MCF 10A (cell line): ENCODE measurements at regions not wholly inside any gene's neighbourhood (a gene's known extent, or its start where the extent isn't known, plus 50 kb on each side); places are given as distances from the start of the nearest gene placed in this dataset.

ENCODE experiments used
- BruUV-seq: library from RNA; stranded (reverse); fragments of 400-500 nt; replicated peaks from 2 replicates; lab custom pipeline; 2021; lab: Mats Ljungman, UMichigan
- CTCF ChIA-PET: fragments of 300-600 bp; sonication (Branson Sonifier 250); formaldehyde crosslinking; extraction: SDS; loops from one replicate; lab custom pipeline; 2021; ENCODE audit warnings: antibody characterized with exemption, inconsistent platforms; lab: Yijun Ruan, JAX
- POLR2A ChIA-PET: fragments of 300-600, 350-650 bp; sonication (Branson Sonifier 250); formaldehyde crosslinking; extraction: SDS; loops from one replicate; lab custom pipeline; 2020; ENCODE audit warnings: antibody characterized with exemption, inconsistent platforms; lab: Yijun Ruan, JAX
- DNase-seq: peaks from one replicate; pipeline ENCODE4 v3.0.0-alpha.2; 2018; ENCODE audit not compliant: unreplicated experiment
- H3K27ac Mint-ChIP-seq: one replicate; pipeline ENCODE4 v1.8.0; 2022; ENCODE audit warnings: mild to moderate bottlenecking, low read depth, mixed read lengths; ENCODE audit not compliant: unreplicated experiment
- H3K27me3 Mint-ChIP-seq: one replicate; pipeline ENCODE4 v1.8.0; 2022; ENCODE audit warnings: mixed read lengths; ENCODE audit not compliant: insufficient read depth, unreplicated experiment
- H3K36me3 Mint-ChIP-seq: one replicate; pipeline ENCODE4 v1.8.0; 2022; ENCODE audit warnings: mild to moderate bottlenecking, moderate library complexity, mixed read lengths; ENCODE audit not compliant: insufficient read depth, unreplicated experiment
- H3K4me1 Mint-ChIP-seq: one replicate; pipeline ENCODE4 v1.8.0; 2022; ENCODE audit warnings: mixed read lengths; ENCODE audit not compliant: insufficient read depth, unreplicated experiment
- H3K4me3 Mint-ChIP-seq: one replicate; pipeline ENCODE4 v1.8.0; 2022; ENCODE audit warnings: mild to moderate bottlenecking, moderate library complexity, mixed read lengths; ENCODE audit not compliant: unreplicated experiment
- H3K9me3 Mint-ChIP-seq: one replicate; pipeline ENCODE4 v1.8.0; 2022; ENCODE audit warnings: mixed read lengths; ENCODE audit not compliant: unreplicated experiment
- intact Hi-C: fragments of 100-400 bp; cut with micrococcal nuclease; formaldehyde crosslinking; loops from 2 replicates; pipeline ENCODE4 v1.14.1; 2022
- TF ChIP-seq, protein P1 (sequence below): fragments of 200-600 bp; IDR thresholded peaks from one replicate; pipeline ENCODE4 v1.8.0; 2022; ENCODE audit warnings: antibody characterized with exemption, mild to moderate bottlenecking; ENCODE audit not compliant: unreplicated experiment

DNA sequence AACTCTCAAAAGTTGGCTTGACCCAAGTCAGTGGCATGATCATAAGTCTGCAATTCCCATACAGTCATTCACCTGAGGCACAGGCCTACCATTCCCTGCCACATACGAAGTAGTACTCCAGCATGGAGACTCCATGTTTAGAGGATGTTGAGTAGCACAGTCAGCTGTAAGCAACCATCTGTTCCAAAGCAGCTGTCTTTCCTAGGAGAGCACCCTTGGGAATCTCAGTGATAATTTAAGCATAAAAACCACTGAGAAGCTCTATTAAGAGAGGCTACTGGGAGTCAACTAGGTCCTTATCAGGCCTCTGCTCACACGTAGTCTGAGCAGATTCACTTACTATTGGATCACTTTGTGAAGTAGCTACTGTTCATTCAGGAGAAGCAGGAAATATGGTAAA lies 61.6 kb upstream of the UNC5B start:
- Mint-ChIP-seq H3K36me3 (no peaks in the 10 kb centered on the region), H3K9me3 (no peaks in the 10 kb centered on the region), H3K4me1 (no peaks in the 10 kb centered on the region), H3K4me3 (no peak overlapping the region), H3K27ac (no peak overlapping the region), H3K27me3 (peaks cover 8% of the 10 kb centered on the region)
- intact Hi-C loops, result no loop called here
- ChIA-PET CTCF (interaction anchor here (0.6 kb wide), 1 partner anchor 459 kb away, joined by 3 read pairs; no protein-coding TSS in a partner anchor), POLR2A (interaction anchor here (0.7 kb wide), 1 partner anchor 585 kb away, joined by 3 read pairs; no protein-coding TSS in a partner anchor)
- no TSS peak for BruUV-seq
- no peak for DNase-seq
- TF ChIP-seq, protein P1, sequence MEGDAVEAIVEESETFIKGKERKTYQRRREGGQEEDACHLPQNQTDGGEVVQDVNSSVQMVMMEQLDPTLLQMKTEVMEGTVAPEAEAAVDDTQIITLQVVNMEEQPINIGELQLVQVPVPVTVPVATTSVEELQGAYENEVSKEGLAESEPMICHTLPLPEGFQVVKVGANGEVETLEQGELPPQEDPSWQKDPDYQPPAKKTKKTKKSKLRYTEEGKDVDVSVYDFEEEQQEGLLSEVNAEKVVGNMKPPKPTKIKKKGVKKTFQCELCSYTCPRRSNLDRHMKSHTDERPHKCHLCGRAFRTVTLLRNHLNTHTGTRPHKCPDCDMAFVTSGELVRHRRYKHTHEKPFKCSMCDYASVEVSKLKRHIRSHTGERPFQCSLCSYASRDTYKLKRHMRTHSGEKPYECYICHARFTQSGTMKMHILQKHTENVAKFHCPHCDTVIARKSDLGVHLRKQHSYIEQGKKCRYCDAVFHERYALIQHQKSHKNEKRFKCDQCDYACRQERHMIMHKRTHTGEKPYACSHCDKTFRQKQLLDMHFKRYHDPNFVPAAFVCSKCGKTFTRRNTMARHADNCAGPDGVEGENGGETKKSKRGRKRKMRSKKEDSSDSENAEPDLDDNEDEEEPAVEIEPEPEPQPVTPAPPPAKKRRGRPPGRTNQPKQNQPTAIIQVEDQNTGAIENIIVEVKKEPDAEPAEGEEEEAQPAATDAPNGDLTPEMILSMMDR, result no peak

DNA sequence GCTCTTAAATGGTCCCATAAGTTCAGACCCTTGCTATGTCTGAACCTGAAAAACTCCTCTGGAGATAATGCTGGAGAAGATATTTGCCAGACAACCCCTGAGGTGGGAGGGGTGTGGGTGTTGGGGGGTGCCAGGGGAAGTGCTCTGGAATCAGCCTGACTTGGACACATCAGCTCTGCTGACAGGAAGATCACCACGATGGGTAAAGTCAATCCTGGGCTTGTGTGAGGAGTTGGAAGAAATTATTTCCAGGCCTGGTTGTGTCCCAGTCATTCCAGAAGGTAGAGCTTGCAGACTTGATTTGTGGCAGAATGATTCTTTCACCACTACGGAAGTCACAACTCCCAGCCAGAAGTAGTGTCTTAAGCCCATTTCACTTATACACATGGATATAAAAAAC lies 60.3 kb upstream of the UNC5B start:
- Mint-ChIP-seq H3K4me1 (no peaks in the 10 kb centered on the region), H3K27ac (no peak overlapping the region), H3K36me3 (no peaks in the 10 kb centered on the region), H3K27me3 (peaks cover 8% of the 10 kb centered on the region), H3K9me3 (no peaks in the 10 kb centered on the region), H3K4me3 (no peak overlapping the region)
- TF ChIP-seq, protein P1, result no peak
- no TSS peak for BruUV-seq
- DNase-seq, result no peak
- intact Hi-C loops, result no loop called here
- CTCF ChIA-PET, result interaction anchor here (0.8 kb wide), 1 partner anchor 226 kb away, joined by 3 read pairs; no protein-coding TSS in a partner anchor
- POLR2A ChIA-PET, result interaction anchor here (1.0 kb wide), 1 partner anchor 8 kb away, joined by 3 read pairs; no protein-coding TSS in a partner anchor

GRCh38 chr10:71156436-71156835 lies 55.9 kb upstream of the UNC5B start:
- ChIA-PET POLR2A (no interaction called here), CTCF (no interaction called here)
- no peaks in the 10 kb centered on the region for H3K36me3 Mint-ChIP-seq
- H3K27ac Mint-ChIP-seq, result no peak overlapping the region
- no peak for DNase-seq
- TF ChIP-seq, protein P1, result no peak
- BruUV-seq, result no TSS peak
- H3K4me1 Mint-ChIP-seq, result no peaks in the 10 kb centered on the region
- peaks cover 8% of the 10 kb centered on the region for H3K27me3 Mint-ChIP-seq
- H3K9me3 Mint-ChIP-seq, result no peaks in the 10 kb centered on the region
- intact Hi-C loops, result no loop called here
- no peak overlapping the region for H3K4me3 Mint-ChIP-seq

DNA sequence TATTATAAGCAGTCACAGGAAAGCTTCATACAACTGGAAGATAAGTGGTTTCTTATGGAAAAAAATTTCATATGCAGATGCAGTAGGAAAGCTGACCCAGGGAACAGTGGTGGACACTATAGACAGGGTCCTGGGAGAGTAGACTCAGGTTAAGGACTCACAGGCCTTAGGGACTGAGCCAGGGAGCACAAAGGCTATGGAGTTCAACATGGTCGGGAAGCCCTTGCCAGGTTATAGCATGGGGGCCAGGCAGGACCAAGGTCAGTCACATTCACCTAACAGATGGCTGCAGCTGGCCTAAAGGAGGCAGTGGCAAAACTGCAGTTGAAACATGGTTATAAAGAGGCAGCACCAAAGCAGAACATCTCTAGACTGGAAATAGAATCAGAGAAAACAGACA lies 54.9 kb upstream of the UNC5B start:
- ChIA-PET CTCF (interaction anchor here (0.9 kb wide), 1 partner anchor 232 kb away, joined by 3 read pairs; no protein-coding TSS in a partner anchor), POLR2A (no interaction called here)
- Mint-ChIP-seq H3K27me3 (peaks cover 8% of the 10 kb centered on the region), H3K9me3 (no peaks in the 10 kb centered on the region), H3K27ac (no peak overlapping the region), H3K36me3 (no peaks in the 10 kb centered on the region), H3K4me1 (no peaks in the 10 kb centered on the region), H3K4me3 (no peak overlapping the region)
- TF ChIP-seq, protein P1, result no peak
- DNase-seq, result no peak
- no TSS peak for BruUV-seq
- intact Hi-C loops, result no loop called here
